Muscle of arm (tissue), 1 donor: ENCODE measurements at regions not wholly inside any gene's neighbourhood (a gene's known extent, or its start where the extent isn't known, plus 50 kb on each side); places are given as distances from the start of the nearest gene placed in this dataset.
"Not testable (repeated sequence)": the region's sequence is repeated elsewhere in the genome, so short reads cannot be mapped to it uniquely, and the experiment has no call there.

Experiments
- DNase-seq: peaks from one replicate; pipeline ENCODE4 v3.0.0-alpha.2; 2013

DNA sequence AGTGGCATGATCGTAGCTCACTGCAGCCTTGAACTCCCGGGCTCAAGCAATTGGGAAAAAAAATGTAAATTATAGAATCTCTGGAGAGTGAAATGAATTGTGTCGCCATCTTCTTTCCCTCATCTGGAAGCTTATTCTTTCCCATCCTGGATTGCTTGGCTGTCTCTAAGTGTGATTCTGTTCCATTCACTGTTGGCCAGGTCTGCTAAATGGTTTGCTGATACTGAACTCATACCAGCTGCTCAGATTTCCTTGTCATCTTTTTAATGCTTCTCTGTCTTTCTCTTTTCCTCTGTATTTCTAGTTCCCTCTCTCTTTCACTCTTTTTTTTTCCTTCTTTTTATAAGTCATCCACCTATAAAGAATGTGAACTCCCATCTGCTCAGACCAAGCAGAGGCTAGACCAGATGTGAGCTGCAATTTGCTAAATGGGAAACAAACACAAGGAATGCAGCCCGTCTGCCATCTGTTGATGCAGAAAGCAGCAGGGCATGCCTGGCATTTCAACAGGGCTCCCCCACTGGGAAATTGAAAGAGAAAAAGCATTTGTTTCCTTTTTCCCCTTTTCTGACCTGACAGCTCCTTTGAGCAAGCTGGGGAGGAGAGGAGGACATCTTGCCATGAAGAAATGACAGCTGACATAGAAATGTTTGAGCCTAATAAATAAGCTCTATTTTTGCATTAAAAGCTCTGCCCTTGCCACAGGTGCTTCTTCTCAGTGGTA lies 1823.6 kb upstream of the FLRT2 start:
- no peak for DNase-seq

DNA sequence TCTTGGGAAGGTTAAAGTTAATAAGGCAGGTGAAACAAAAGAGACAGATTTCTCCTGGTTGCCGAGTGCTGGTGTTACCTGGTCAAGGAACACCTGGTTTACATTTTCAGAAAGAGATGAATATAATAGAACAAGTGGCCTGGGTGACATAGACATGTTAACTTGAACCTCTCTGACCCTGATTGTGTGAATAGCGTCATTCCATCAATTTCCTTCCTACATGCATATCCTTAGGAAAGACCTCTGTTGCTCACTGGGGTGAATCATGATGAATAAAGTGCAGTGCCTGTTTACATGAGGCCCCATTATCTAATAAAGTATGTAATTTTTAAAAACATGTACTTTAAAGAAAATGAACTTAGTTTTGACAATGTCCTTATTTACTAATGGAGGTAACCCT lies 1822.9 kb upstream of the FLRT2 start:
- no peak for DNase-seq

DNA sequence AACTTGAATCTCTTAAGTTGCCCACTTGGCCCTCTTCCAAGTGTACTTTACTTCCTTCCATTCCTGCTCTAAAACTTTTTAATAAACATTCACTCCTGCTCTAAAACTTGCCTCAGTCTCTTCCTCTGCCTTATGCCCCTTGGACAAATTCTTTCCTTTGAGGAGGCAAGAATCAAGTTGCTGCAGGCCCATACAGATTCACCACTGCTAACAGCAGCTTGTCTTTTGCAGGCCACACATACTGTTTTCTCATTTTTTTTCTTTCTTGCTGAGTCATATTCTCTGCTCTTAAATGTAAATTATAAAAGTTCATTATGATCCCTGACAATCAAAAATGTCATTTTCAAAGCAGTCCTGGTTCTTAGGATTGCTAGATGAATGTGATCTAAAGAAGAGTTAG lies 1820.8 kb upstream of the FLRT2 start:
- DNase-seq: no peak

DNA sequence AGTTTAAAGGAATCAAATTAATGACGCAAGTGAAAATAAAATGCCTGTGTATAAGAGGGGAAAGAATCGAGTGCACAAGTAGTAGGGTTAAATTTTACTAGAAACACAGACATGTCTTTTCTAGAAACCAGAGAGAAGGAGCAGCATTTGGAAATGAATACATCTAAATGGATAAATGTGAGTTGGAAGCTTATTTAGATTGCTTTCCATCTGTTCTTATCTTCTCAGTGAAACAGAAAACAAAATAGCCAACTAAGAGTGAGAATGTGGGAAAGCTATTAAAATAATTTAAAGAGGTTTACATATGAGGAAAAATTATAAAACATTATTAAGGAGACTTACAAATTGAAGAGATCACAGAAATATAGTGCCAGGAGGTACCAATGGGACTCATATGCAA lies 1818.9 kb upstream of the FLRT2 start:
- DNase-seq: no peak

DNA sequence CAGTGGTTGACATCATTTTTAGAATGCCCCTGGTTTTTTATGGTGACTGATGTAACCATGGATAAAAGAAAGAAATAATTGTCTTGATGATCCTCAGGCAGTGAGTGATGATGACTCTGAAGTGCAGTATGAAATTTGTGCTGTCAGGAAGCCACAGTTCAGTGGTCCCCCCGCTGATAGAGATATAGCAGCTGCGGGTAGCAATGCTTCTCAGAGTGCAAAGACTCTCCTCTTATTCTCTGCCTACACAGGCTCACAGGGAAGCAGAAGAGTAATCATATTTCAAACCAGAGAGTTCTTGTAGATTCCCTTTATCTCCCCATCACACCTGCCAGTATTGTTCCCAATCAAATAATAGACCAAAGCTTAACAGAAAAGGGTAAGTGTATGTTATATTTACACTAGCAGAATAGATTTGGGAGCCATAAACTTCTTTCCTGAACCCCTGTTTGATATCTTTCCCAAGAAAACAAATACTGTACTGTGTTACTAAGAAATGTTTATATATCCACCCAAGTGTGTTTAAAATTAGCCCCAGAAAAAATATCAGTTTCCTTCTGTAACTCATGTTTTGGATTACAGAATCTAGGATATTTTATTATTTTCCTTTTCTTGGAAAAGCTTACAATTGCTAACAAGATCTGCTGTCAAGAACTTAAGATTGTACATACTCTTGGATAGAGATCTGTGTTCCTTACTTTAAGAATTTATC lies 1817.4 kb upstream of the FLRT2 start:
- no peak for DNase-seq

DNA sequence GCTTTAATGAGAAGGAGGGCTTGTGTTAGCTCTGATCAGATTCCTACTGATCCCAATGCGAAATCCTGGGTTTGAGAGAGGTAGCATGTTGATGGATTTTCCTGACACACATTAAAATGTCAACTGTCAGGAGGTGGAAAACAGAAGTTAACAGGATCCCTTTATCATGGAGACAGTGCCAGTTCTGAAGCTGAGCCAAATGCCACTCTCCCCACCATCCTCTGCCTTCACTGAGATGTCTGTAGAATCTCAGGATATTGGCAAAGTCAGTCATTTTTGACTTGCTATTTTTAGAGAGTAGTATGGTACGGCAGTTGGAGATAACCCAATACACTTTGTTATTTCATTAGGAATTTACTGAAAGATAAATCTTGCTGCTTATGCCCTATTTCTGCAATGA lies 1816.2 kb upstream of the FLRT2 start:
- no peak for DNase-seq

DNA sequence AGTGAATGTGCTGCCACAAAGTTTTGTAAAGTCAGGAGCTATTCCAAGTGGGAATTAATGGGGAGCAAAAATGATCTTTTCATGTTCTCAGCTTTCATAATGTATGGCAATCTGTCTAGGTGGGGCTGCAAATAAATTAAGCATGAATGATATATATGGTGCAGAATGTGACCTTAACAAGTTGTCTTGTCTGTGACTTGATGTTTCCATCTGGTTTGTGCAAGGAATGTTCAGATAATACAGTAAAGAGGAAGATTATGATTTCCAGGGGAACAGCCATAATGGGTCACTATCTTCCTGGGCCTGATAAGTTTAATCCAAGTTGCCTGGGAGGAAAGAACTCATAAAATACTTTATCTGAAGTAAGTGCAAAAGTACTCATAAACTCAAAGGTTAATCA lies 1815.8 kb upstream of the FLRT2 start:
- DNase-seq: no peak

DNA sequence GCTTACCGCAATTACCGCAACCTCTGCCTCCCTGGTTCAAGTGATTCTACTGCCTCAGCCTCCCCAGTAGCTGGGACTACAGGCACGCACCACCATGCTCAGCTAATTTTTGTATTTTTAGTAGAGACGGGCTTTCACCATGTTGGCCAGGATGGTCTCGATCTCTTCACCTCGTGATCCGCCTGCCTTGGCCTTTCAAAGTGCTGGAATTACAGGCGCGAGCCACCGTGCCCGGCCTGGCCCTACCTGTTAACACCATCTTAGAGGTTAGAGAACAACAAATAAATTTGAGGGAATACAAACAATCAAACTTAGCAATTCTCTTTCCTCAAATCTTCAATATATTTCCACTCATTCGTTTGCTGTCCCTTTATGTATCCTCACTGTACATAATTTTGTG lies 1810.5 kb upstream of the FLRT2 start:
- not testable (repeated sequence) for DNase-seq

DNA sequence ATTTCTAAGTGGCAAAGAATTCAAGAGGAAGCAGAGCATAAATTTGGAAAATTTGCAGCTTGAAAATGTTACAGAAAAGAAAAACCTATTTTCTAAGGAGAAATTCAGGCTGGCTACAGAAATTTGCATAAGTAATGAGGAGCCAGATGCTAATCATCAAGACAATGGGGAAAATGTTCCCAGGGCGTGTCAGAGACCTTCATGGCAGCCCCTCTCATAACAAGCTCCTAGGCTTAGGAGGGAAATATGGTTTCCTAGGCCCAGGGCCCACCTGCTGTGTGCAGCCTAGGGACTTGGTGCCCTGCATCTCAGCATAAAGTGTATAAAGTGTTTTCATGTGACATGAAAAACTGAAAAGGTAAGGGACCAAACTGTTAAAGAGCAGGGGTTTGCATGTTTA lies 1796.3 kb upstream of the FLRT2 start:
- no peak for DNase-seq

DNA sequence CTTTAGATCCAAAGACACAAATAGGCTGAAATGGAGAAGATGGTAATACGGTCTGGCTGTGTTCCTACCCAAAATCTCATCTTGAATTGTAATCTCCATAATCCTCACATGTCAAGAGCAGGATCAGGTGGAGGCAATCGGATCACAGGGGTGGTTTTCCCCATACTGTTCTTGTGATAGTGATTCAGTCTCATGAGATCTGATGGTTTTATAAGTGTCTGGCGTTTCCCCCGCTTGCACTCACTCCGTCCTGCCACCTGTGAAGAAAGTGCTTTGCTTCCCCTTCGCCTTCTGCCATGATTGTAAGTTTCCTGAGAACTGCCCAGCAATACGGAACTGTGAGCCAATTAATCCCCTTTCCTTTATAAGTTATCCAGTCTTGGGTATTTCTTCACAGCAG lies 1795.5 kb upstream of the FLRT2 start:
- DNase-seq: no peak

DNA sequence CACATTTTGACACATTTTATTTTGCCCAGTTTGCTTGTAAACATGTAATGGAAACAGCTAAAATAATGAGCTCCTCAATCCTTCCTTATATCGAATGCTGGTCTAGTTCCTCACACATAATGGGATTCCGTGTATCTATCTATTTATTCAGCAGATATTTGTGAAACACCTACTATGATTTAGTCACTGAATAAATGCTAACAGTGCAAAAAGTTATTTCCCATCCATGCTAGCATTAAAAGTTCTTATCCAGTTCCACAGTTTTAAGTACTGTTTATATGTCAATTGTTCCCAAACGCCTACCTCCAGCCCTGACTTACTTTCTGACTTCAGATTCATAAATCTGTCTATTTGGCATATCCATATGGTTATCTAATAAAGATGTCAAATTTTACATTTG lies 1788.7 kb upstream of the FLRT2 start:
- no peak for DNase-seq

DNA sequence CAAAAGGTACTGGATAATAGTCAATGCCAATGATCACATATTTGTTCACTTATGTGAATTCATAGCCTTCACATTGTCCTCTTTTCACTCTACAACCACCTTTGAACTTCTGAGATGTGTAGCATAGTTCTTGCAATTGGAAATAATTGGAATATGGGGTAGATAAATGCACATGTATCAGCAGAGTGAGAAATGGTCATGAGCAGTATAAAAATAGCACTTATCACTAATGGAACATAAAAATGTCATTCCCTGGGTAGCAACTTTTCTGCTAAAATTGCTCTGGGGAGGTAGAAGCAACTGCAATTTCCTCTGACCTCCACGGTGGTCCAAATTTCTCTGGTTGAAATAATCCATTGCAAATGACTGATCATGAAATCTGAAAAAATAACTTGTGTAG lies 1785.7 kb upstream of the FLRT2 start:
- no peak for DNase-seq

DNA sequence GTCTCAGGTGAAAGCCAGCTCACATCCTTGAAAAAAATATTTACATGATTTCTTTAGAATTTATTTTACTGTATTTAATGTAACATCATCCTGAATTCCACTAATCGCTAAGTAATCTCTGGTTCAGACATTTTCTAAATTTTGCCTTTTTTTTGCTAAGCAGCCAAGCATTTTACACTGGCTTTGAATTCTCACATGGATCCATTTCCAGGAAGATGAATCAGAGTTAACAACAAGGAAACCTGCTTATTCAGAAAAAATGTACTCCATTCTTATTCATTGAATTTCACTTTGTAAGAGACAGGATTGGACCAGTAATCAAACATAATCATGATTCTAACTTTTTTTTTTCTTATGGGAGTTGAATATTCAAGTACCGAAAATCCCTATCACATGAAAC lies 1785.1 kb upstream of the FLRT2 start:
- DNase-seq: no peak

DNA sequence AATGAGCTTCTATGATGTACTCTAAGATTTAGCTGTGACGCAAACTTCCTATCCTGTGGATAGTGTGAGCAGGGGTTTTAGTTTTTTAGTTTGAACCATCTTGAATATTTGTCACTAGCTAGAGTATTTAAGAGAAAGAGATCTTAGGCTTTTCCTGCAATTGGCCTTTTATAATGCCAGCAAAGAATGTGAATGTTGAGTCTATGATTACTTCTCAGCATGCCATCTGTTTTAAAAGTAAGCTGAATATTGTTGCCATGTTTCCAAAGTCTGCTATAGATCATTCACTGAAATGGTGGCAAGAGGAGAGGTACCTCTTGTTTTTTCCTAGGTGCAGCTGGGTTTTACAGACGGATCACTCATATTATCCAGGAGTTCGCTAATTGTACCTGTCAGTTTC lies 1783.6 kb upstream of the FLRT2 start:
- DNase-seq: no peak

DNA sequence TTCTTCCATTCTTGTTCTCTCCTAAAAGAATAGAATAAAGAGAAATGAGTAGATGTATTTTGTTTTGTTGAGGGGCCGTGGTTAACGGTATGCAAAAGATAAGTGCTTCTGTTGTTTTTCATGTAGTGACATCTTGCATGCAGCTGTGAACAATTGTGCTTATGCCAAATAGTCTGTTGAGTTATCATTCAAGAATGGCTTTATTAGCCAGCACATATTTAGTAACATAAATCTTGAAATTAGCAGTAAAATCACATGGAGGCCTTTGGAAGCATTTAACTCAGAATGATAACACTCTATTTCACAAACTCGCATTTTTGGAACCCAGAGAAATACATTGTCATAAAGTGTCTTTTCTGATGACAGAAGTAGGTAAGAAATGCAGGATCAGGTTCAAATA lies 1772.0 kb upstream of the FLRT2 start:
- no peak for DNase-seq

DNA sequence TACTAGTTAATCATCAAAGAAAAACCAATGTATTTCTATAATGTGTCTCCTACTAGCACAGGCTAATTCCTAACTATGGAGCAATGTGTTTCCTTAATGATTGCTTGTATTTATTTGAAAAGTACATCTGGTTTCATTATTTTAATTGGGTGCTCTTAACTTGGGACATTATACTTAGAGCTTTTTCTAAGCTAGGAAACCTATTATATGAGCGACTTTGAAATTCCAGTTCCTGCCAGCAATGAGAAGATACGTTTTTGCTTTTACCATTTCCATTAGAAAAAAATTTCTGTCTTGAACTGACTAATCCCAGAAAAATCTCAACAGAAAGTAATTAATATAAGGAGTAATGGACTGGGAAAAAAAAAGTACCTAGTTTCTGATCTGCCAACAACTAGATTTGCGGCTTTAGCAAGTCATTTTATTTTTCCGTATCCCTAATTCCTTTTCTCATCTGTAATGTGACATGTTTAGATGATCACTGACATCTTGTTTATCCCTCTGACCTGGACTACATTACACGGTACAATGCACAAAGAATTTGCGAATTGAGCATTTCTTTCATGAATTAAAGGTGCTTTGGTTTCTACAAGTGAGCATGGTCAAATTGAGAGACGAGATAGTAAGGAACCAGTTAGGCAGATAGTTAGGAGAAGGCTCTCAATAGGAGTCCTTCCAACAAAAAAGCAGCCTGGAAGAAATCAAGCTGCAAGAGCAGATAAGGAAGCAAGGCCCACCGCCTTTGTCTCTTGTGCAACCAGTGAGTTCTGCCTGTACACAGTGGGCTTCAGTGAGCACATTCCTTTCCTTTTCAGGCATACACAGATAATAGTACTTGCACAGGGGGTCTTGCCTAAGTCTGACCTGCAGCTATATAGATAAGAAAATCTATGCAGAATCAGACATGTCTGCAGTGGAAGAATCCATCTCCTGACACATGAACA lies 1765.0 kb upstream of the FLRT2 start:
- DNase-seq: no peak

DNA sequence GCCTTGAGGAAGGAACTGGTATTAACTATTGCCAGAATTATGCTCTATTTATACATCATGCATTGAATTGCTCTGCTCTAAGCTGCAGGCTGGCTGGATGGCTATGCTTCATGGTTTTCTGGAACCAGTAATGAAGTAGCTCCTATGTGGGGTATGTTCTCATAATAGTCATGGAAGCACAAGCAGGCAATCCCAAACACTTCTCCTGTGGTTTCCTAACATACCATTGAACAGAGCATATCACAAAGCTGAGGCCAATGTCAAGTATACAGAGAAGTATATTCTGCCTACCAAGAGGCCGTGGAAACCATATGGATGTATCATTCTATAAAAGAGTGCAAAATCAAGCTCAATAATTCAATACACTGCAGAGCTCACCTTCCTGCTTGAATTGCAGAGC lies 1752.4 kb upstream of the FLRT2 start:
- DNase-seq: no peak

DNA sequence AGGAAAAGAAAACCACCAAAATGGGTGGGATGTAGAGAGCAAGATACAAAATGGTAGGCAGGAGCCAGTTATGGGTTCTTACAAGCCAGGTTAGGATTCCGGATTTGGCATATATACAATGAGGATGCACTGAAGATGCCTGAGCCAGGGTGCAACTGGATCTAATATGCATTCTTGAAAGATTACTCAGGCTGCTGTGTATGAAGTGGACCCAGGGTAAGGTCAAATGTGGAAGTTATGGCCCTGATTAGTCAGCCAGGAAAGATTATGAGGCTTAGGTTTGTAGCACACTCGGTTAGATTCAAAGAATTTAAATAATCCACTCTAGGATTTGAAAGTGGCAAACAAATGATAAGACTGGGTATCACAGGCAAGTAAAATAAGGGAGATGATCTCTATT lies 1750.7 kb upstream of the FLRT2 start:
- DNase-seq: no peak

DNA sequence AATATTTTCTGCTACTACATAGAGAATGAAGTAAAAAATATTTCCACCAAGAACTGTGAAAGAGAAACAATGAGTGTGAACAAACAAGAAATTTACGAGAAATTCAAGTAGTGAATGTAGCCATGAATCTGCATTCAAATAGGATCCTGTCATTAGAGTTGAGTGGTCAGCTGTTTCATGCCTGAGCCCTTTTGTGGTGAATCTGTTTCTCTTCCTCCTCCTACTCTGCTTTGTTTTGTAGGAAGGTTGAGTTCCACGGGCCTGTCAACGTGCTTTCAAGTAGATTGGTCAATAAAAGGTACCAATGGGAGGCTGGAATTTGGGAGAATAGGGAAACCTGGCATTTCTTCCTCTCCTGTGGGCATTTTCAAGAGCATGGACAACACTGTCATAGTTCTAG lies 1749.6 kb upstream of the FLRT2 start:
- DNase-seq: no peak

DNA sequence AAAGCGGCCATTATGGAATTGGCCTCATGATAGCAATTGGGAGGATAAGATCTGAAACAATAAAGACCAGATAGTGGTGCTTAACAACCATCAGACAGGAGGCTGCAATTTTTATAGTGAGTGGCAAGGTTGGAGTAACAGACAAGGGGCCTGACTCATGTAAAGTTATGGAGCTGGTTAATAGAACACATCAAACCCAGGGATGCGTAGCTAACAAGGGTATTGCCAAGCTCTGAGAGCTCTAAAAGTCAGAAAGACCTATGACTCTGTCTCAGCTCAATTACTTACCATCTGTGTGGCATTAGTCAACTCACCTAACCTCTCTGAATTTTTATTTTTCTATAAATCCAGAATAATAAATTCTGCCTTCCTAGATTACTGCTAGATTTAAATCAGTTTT lies 1731.5 kb upstream of the FLRT2 start:
- no peak for DNase-seq

DNA sequence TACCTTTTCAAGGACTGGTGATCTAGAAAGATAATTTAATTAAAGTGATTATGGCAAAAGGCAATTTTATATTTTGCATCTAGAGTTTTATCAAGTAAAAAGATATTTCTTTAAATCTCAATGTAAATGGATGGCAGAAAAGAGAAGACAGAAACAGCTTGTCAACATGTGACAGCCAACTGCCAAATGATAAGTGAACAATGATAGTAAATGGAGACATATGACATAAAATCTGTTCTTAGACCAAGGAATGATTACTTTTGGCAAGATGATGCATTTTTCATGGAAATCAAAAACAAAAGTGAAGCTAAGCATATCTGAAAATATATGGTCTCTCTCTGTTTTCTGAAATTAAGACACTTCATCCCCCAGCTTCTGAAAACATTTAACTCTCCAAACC lies 1730.7 kb upstream of the FLRT2 start:
- DNase-seq: no peak

DNA sequence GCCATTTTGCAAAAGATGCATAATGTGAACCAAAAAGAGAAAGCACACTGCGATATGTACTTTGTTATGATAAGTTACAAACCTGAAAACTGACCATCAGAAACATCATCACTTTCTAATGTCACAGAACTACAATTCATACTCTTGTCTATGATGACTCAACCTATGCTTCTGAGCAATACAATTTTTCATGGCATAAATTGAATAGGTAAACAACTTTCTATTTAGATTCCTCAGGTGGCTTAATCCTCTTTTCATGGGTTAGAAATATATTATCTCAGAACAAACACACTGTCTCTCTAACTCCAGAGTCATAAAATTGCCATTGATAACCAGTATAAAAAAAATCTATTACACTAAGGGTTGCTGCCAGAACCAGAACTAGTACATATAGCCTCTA lies 1715.0 kb upstream of the FLRT2 start:
- DNase-seq: no peak

DNA sequence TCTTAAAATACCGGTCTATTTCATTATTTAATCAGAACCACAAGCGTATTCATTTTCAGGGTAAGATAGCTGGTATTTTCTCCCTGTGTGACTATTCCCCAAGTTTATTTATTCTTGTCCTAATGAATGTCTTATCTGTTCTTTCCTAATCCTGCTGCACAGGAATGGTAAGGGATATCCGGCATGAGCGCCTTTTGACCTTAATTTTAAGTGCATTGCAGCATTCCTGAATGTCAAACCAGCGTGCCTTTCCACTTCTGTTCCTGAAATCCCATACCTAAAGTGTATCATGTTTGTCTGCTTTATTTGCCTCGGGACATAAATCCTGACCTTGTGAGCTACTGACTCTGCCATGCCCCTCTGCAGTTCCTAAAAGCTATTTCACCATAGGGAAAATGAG lies 1713.2 kb upstream of the FLRT2 start:
- no peak for DNase-seq
